ENCODE measurements at regions not wholly inside any gene's neighbourhood (a gene's known extent, or its start where the extent isn't known, plus 50 kb on each side); places are given as distances from the start of the nearest gene placed in this dataset.
"Not testable (repeated sequence)": the region's sequence is repeated elsewhere in the genome, so short reads cannot be mapped to it uniquely, and the experiment has no call there.

- DNase-seq (ENCODE audit: extremely low spot score, unreplicated experiment): no peak
- Mint-ChIP-seq H3K9me3 (ENCODE audit: unreplicated experiment) (no peaks in the 10 kb centered on the region), H3K27me3 (ENCODE audit: unreplicated experiment) (peaks cover 9% of the 10 kb centered on the region), H3K27ac (ENCODE audit: unreplicated experiment) (no peak overlapping the region), H3K4me3 (ENCODE audit: unreplicated experiment) (no peak overlapping the region), H3K4me1 (ENCODE audit: unreplicated experiment) (peaks cover 23% of the 10 kb centered on the region), H3K36me3 (ENCODE audit: unreplicated experiment) (peaks cover 2% of the 10 kb centered on the region)
- TF ChIP-seq, protein P1, sequence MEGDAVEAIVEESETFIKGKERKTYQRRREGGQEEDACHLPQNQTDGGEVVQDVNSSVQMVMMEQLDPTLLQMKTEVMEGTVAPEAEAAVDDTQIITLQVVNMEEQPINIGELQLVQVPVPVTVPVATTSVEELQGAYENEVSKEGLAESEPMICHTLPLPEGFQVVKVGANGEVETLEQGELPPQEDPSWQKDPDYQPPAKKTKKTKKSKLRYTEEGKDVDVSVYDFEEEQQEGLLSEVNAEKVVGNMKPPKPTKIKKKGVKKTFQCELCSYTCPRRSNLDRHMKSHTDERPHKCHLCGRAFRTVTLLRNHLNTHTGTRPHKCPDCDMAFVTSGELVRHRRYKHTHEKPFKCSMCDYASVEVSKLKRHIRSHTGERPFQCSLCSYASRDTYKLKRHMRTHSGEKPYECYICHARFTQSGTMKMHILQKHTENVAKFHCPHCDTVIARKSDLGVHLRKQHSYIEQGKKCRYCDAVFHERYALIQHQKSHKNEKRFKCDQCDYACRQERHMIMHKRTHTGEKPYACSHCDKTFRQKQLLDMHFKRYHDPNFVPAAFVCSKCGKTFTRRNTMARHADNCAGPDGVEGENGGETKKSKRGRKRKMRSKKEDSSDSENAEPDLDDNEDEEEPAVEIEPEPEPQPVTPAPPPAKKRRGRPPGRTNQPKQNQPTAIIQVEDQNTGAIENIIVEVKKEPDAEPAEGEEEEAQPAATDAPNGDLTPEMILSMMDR (IDR thresholded peaks at IDR 0.05): no peak
Observed at GRCh38 chr6:14290041-14290771, 172.6 kb downstream of the CD83 start.

DNA sequence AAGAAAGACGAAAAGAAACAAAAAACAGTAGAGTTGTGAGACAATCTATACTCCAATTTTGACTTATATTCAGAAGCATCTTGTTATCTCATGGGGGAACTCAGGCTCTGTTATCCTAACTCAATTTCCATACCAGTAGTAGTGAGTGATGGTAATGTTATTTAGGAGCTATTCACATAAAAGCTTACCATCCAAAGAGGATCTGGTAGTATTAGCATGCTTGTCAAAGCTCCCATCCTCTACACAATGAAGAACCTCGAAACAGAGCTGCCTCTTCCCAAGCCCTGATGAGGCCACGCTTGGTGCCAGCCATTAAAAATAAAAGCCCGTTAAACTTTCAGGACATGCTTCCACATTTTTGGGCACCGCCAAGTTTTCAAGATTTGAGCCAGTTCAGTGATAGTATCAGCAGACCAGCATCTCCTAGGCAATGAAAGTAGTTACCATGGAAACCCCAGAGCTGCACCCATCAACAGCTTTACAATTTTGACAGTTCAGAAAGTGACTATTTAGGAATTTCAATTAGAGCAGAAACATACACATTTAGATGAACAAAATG, 173.3 kb downstream of the CD83 start:
- Mint-ChIP-seq H3K4me3 (ENCODE audit: unreplicated experiment) (no peak overlapping the region), H3K9me3 (ENCODE audit: unreplicated experiment) (no peaks in the 10 kb centered on the region), H3K27ac (ENCODE audit: unreplicated experiment) (no peak overlapping the region), H3K4me1 (ENCODE audit: unreplicated experiment) (peaks cover 17% of the 10 kb centered on the region), H3K27me3 (ENCODE audit: unreplicated experiment) (peaks cover 10% of the 10 kb centered on the region), H3K36me3 (ENCODE audit: unreplicated experiment) (peaks cover 2% of the 10 kb centered on the region)
- no peak for DNase-seq (ENCODE audit: extremely low spot score, unreplicated experiment)
- TF ChIP-seq, protein P1 (IDR thresholded peaks at IDR 0.05): no peak

- TF ChIP-seq, protein P1 (IDR thresholded peaks at IDR 0.05): no peak
- H3K9me3 Mint-ChIP-seq (ENCODE audit: unreplicated experiment): no peaks in the 10 kb centered on the region
- H3K4me3 Mint-ChIP-seq (ENCODE audit: unreplicated experiment): no peak overlapping the region
- no peak overlapping the region for H3K27ac Mint-ChIP-seq (ENCODE audit: unreplicated experiment)
- no peak for DNase-seq (ENCODE audit: extremely low spot score, unreplicated experiment)
- peaks cover 2% of the 10 kb centered on the region for H3K36me3 Mint-ChIP-seq (ENCODE audit: unreplicated experiment)
- H3K27me3 Mint-ChIP-seq (ENCODE audit: unreplicated experiment): peaks cover 11% of the 10 kb centered on the region
- H3K4me1 Mint-ChIP-seq (ENCODE audit: unreplicated experiment): peaks cover 12% of the 10 kb centered on the region
Observed at GRCh38 chr6:14291331-14291730, 173.8 kb downstream of the CD83 start.

DNA sequence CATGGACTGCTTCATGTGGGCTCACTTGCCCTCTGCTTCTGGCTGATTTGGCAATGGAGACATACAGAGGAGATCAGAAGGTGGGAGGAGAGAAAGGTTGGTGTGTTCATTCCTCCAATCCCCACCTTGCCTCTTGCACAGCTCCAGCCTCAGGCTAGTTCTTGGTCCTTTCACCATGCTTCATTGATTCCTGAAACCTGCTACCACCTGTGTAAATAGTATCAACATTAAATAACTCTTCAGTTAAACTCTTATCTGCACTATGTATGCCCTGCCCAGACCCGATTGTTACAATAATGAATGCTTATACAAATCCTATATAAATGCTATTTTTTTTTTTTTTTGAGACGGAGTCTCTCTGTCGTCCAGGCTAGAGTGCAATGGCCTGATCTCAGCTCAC, 174.5 kb downstream of the CD83 start:
- Mint-ChIP-seq H3K36me3 (ENCODE audit: unreplicated experiment) (peaks cover 2% of the 10 kb centered on the region), H3K4me1 (ENCODE audit: unreplicated experiment) (peaks cover 4% of the 10 kb centered on the region), H3K27me3 (ENCODE audit: unreplicated experiment) (peaks cover 11% of the 10 kb centered on the region), H3K27ac (ENCODE audit: unreplicated experiment) (no peak overlapping the region), H3K9me3 (ENCODE audit: unreplicated experiment) (no peaks in the 10 kb centered on the region), H3K4me3 (ENCODE audit: unreplicated experiment) (no peak overlapping the region)
- TF ChIP-seq, protein P1 (IDR thresholded peaks at IDR 0.05): no peak
- no peak for DNase-seq (ENCODE audit: extremely low spot score, unreplicated experiment)

DNA sequence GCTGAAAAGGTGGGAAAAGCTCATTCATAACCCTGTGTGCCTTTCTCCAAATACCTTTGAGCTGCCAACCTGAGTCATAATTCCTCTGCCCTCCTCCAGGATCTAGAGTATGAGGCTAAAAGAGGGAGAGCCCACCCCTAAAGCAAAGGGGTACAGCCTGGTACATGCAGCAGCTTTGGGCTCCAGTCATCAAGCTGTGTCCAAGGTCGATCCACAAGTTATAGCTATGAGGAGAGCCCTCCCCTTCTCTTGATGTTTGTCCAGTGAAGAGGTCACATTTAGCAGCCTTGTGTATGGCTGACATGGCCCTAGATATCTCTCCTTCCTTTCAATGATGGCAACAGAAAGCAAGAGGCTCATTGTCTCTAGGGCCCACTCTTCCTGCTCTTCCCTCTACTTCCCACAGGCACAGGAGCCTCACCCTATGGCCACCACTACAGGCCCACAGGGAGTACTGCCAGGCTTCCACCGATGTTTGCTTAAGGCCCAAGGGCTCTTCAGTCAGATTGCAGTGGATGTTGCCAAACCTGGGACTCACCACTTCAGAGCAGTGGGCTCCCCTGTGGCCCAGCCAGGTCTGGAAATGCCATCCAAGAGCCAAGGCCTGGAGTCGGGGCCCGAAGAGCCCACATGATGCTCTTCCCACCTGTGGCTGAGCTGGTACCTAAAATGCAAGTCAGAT, 176.8 kb downstream of the CD83 start:
- Mint-ChIP-seq H3K9me3 (ENCODE audit: unreplicated experiment) (no peaks in the 10 kb centered on the region), H3K4me1 (ENCODE audit: unreplicated experiment) (no peaks in the 10 kb centered on the region), H3K4me3 (ENCODE audit: unreplicated experiment) (no peak overlapping the region), H3K36me3 (ENCODE audit: unreplicated experiment) (no peaks in the 10 kb centered on the region), H3K27ac (ENCODE audit: unreplicated experiment) (no peak overlapping the region), H3K27me3 (ENCODE audit: unreplicated experiment) (peaks cover 11% of the 10 kb centered on the region)
- no peak for DNase-seq (ENCODE audit: extremely low spot score, unreplicated experiment)
- TF ChIP-seq, protein P1 (IDR thresholded peaks at IDR 0.05): no peak

GRCh38 chr6:14296698-14297097, 179.1 kb downstream of the CD83 start:
- not testable (repeated sequence) for H3K4me3 Mint-ChIP-seq (ENCODE audit: unreplicated experiment); DNase-seq (ENCODE audit: extremely low spot score, unreplicated experiment); H3K4me1 Mint-ChIP-seq (ENCODE audit: unreplicated experiment); H3K27ac Mint-ChIP-seq (ENCODE audit: unreplicated experiment); H3K9me3 Mint-ChIP-seq (ENCODE audit: unreplicated experiment); H3K27me3 Mint-ChIP-seq (ENCODE audit: unreplicated experiment); H3K36me3 Mint-ChIP-seq (ENCODE audit: unreplicated experiment)

DNA sequence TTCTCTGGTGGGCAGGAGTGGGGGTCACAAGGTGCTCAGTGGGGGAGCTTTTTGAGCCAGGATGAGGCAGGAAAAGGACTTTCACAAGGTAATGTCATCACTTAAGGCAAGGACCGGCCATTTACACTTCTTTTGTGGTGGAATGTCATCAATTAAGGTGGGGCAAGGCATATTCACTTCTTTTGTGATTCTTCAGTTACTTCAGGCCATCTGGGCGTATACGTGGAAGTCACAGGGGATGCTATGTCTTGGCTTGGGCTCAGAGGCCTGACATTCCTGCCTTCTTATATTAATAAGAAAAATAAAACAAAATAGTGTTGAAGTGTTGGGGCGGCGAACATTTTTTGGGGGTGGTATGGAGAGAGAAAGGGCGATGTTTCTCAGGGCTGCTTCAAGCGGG, 179.5 kb downstream of the CD83 start:
- not testable (repeated sequence) for H3K9me3 Mint-ChIP-seq (ENCODE audit: unreplicated experiment); H3K4me1 Mint-ChIP-seq (ENCODE audit: unreplicated experiment); H3K4me3 Mint-ChIP-seq (ENCODE audit: unreplicated experiment); H3K27me3 Mint-ChIP-seq (ENCODE audit: unreplicated experiment); H3K36me3 Mint-ChIP-seq (ENCODE audit: unreplicated experiment); DNase-seq (ENCODE audit: extremely low spot score, unreplicated experiment); H3K27ac Mint-ChIP-seq (ENCODE audit: unreplicated experiment)

Measured in osteocyte (in vitro differentiated cells).